Liver (tissue), 8 donors: ENCODE measurements at regions not wholly inside any gene's neighbourhood (a gene's known extent, or its start where the extent isn't known, plus 50 kb on each side); places are given as distances from the start of the nearest gene placed in this dataset.

Experiments
- DNase-seq: peaks from one replicate; pipeline ENCODE4 v3.0.0-alpha.2; 2017; ENCODE audit warnings: low spot score
- H3K27ac ChIP-seq, 2 donors: one replicate each; pipeline ENCODE4 v1.7.0; 2013; ENCODE audit warnings: inconsistent platforms in 2 of 2, low read length in 2 of 2, control low read depth in 1 of 2, low read depth in 1 of 2, mild to moderate bottlenecking in 1 of 2
- H3K27me3 ChIP-seq, 4 donors: one replicate each; pipeline versions ENCODE4 v1.6.1 to v1.7.0; 2013; ENCODE audit warnings: low read length in 3 of 4, inconsistent platforms in 1 of 4, mild to moderate bottlenecking in 1 of 4, moderate library complexity in 1 of 4; ENCODE audit not compliant: control insufficient read depth in 4 of 4, insufficient read depth in 4 of 4
- H3K36me3 ChIP-seq, 4 donors: one replicate each; pipeline versions ENCODE4 v1.6.1 to v1.7.0; 2013; ENCODE audit warnings: low read length in 3 of 4, mild to moderate bottlenecking in 3 of 4, low read depth in 1 of 4, moderate library complexity in 1 of 4; ENCODE audit not compliant: control insufficient read depth in 4 of 4, insufficient read depth in 3 of 4
- H3K4me1 ChIP-seq, 4 donors: one replicate each; pipeline versions ENCODE4 v1.6.1 to v1.7.0; 2013; ENCODE audit warnings: low read length in 3 of 4, mild to moderate bottlenecking in 3 of 4, moderate library complexity in 1 of 4; ENCODE audit not compliant: control insufficient read depth in 4 of 4, insufficient read depth in 4 of 4
- H3K4me3 ChIP-seq, 3 donors: one replicate each; pipeline versions ENCODE4 v1.6.1 to v1.7.0; 2013; ENCODE audit warnings: low read length in 3 of 3, control low read depth in 1 of 3, low read depth in 1 of 3, mild to moderate bottlenecking in 1 of 3
- H3K9ac ChIP-seq, 2 donors: one replicate each; pipeline ENCODE4 v1.7.0; 2013; ENCODE audit warnings: low read length in 2 of 2, mild to moderate bottlenecking in 2 of 2, moderate library complexity in 2 of 2, control low read depth in 1 of 2, low read depth in 1 of 2
- H3K9me3 ChIP-seq, 4 donors: one replicate each; pipeline versions ENCODE4 v1.6.1 to v1.7.0; 2013; ENCODE audit warnings: low read length in 3 of 4; ENCODE audit not compliant: control insufficient read depth in 4 of 4
- FOXA1 ChIP-seq: IDR thresholded peaks from 2 replicates; pipeline ENCODE4 v1.6.1; 2016; ENCODE audit warnings: antibody characterized with exemption
- FOXA2 ChIP-seq: IDR thresholded peaks from 2 replicates; pipeline ENCODE4 v1.6.1; 2016; ENCODE audit warnings: antibody characterized with exemption
- GABPA ChIP-seq, 2 donors: IDR thresholded peaks in 1 of 2; conservative IDR thresholded peaks in 1 of 2; 2 replicates each; pipeline ENCODE4 v1.6.1; 2016; ENCODE audit warnings: antibody characterized with exemption in 2 of 2, mild to moderate bottlenecking in 1 of 2, moderate library complexity in 1 of 2
- HNF4A ChIP-seq, 2 donors: conservative IDR thresholded peaks; 2 replicates each; pipeline ENCODE4 v1.6.1; 2016; ENCODE audit warnings: antibody characterized with exemption in 2 of 2, mild to moderate bottlenecking in 2 of 2
- RXRA ChIP-seq, 2 donors: IDR thresholded peaks; 2 replicates each; pipeline ENCODE4 v1.6.1; 2017 to 2018; ENCODE audit warnings: antibody characterized with exemption in 2 of 2, mild to moderate bottlenecking in 1 of 2
- SP1 ChIP-seq: IDR thresholded peaks from 2 replicates; pipeline ENCODE4 v1.6.1; 2018; ENCODE audit warnings: antibody characterized with exemption, mild to moderate bottlenecking
- YY1 ChIP-seq: IDR thresholded peaks from 2 replicates; pipeline ENCODE4 v1.6.1; 2016; ENCODE audit warnings: antibody characterized with exemption, mild to moderate bottlenecking
- WGBS: extraction: QIAGEN DNeasy Blood & Tissue Kit; methylation state at CpG from one replicate; pipeline ENCODE4 v1.1.7; 2013; 5-methylcytosine and 5-hydroxymethylcytosine counted together
- TF ChIP-seq, protein P1 (sequence below): fragments of 150-350 bp; IDR thresholded peaks from 2 replicates; pipeline ENCODE4 v1.5.1; 2017; ENCODE audit warnings: improper control_type of control experiment, low read depth, low read length; ENCODE audit not compliant: missing input control
- TF ChIP-seq, protein P2 (sequence below): IDR thresholded peaks from 2 replicates; pipeline ENCODE4 v1.6.1; 2016; ENCODE audit warnings: antibody characterized with exemption
- TF ChIP-seq, protein P3 (sequence below): IDR thresholded peaks from 2 replicates; pipeline ENCODE4 v1.6.1; 2016; ENCODE audit warnings: antibody characterized with exemption, mild to moderate bottlenecking
- TF ChIP-seq, protein P4 (sequence below): IDR thresholded peaks from 2 replicates; pipeline ENCODE4 v1.6.1; 2016; ENCODE audit warnings: antibody characterized with exemption
- donor health status: healthy.
- donor health status: healthy.
- donor health status: healthy.
- donor health status: healthy.
- donor health status: healthy.

DNA sequence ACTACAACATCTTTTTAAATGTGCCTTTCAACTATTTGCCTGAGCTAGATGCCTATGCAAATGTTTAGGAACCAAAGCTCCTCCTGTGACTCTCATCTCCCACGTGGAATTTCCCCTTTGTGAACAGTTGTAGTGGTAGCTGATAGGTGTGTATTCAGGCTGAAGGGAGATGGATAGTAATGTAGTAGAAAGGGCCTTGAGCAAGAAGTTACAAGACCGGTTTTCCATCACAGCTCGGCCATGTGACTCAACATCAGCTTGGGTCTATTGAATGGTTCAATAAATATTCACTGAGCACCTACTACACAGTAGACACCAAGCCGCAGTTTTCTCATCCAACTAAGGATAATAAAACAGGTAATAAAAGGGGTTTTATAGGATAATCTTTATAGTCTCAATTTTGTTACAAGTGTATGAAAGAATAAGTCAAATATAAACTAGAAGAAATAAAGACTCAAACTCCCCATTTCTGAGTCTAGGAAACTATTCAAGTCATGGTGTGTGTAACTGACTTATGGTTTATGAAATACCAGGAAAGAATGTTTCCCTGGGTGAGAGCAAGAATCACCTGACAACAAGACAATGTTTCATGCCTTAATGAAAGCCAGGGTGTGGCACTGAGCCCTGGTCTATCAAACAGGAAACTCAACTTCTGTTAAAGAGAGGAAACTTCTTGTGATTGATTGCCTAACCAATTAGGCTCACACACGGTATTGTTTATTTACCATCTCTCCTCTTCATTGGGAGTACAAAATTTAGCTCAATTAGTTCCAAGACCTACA, 187.1 kb upstream of the SPEF2 start (continued):
- TF ChIP-seq, protein P1, sequence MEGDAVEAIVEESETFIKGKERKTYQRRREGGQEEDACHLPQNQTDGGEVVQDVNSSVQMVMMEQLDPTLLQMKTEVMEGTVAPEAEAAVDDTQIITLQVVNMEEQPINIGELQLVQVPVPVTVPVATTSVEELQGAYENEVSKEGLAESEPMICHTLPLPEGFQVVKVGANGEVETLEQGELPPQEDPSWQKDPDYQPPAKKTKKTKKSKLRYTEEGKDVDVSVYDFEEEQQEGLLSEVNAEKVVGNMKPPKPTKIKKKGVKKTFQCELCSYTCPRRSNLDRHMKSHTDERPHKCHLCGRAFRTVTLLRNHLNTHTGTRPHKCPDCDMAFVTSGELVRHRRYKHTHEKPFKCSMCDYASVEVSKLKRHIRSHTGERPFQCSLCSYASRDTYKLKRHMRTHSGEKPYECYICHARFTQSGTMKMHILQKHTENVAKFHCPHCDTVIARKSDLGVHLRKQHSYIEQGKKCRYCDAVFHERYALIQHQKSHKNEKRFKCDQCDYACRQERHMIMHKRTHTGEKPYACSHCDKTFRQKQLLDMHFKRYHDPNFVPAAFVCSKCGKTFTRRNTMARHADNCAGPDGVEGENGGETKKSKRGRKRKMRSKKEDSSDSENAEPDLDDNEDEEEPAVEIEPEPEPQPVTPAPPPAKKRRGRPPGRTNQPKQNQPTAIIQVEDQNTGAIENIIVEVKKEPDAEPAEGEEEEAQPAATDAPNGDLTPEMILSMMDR: no peak
- TF ChIP-seq FOXA2: no peak

DNA sequence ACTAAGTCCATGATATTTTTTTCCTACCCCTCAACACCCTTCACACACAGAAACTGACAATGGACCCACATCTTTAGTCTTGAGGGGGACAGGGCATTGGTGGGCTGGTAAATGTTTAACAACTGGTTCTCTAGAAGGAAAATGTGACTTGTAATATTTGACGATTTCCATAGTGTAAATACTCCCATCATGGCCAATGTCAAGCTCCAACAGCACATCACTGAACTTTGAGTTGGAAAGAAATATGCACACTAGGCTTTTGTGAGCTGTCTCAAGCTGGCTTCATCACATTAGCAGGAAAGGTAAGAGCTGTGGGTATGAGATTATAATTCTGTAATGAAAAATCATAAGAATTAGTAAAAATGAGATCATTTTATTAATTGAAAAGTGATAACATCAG, 189.9 kb upstream of the PRLR start:
- H3K27ac ChIP-seq: no peak overlapping the region
- TF ChIP-seq, protein P2, sequence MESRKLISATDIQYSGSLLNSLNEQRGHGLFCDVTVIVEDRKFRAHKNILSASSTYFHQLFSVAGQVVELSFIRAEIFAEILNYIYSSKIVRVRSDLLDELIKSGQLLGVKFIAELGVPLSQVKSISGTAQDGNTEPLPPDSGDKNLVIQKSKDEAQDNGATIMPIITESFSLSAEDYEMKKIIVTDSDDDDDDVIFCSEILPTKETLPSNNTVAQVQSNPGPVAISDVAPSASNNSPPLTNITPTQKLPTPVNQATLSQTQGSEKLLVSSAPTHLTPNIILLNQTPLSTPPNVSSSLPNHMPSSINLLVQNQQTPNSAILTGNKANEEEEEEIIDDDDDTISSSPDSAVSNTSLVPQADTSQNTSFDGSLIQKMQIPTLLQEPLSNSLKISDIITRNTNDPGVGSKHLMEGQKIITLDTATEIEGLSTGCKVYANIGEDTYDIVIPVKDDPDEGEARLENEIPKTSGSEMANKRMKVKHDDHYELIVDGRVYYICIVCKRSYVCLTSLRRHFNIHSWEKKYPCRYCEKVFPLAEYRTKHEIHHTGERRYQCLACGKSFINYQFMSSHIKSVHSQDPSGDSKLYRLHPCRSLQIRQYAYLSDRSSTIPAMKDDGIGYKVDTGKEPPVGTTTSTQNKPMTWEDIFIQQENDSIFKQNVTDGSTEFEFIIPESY: no peak
- TF ChIP-seq FOXA2 (peak; percentile 23), GABPA (IDR thresholded peaks at IDR 0.05 in 1 of 2, conservative IDR thresholded peaks at IDR 0.05 in 1 of 2) (no peak), YY1 (peak; percentile 25), SP1 (peak; percentile 27), FOXA1 (no peak), RXRA (IDR thresholded peaks at IDR 0.05) (peak in 1 of 2 donors; percentile 6), HNF4A (conservative IDR thresholded peaks at IDR 0.05) (peak; percentile 33 to 43)
- TF ChIP-seq, protein P3, sequence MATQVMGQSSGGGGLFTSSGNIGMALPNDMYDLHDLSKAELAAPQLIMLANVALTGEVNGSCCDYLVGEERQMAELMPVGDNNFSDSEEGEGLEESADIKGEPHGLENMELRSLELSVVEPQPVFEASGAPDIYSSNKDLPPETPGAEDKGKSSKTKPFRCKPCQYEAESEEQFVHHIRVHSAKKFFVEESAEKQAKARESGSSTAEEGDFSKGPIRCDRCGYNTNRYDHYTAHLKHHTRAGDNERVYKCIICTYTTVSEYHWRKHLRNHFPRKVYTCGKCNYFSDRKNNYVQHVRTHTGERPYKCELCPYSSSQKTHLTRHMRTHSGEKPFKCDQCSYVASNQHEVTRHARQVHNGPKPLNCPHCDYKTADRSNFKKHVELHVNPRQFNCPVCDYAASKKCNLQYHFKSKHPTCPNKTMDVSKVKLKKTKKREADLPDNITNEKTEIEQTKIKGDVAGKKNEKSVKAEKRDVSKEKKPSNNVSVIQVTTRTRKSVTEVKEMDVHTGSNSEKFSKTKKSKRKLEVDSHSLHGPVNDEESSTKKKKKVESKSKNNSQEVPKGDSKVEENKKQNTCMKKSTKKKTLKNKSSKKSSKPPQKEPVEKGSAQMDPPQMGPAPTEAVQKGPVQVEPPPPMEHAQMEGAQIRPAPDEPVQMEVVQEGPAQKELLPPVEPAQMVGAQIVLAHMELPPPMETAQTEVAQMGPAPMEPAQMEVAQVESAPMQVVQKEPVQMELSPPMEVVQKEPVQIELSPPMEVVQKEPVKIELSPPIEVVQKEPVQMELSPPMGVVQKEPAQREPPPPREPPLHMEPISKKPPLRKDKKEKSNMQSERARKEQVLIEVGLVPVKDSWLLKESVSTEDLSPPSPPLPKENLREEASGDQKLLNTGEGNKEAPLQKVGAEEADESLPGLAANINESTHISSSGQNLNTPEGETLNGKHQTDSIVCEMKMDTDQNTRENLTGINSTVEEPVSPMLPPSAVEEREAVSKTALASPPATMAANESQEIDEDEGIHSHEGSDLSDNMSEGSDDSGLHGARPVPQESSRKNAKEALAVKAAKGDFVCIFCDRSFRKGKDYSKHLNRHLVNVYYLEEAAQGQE: no peak
- TF ChIP-seq, protein P1: no peak
- TF ChIP-seq, protein P4, sequence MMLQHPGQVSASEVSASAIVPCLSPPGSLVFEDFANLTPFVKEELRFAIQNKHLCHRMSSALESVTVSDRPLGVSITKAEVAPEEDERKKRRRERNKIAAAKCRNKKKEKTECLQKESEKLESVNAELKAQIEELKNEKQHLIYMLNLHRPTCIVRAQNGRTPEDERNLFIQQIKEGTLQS: no peak

More for the DNA sequence above, 189.9 kb upstream of the PRLR start:
- Histone ChIP-seq H3K27me3 (no peaks in the 10 kb centered on the region), H3K4me3 (no peak overlapping the region), H3K36me3 (no peaks in the 10 kb centered on the region), H3K9ac (no peak overlapping the region), H3K9me3 (no peaks in the 10 kb centered on the region), H3K4me1 (peaks cover 6 to 33% (median 26%) of the 10 kb centered on the region in 4 donors)
- DNase-seq: no peak
- WGBS: 32% methylated on average over 1 of the region's 1 CpG
